ENCODE measurements at regions not wholly inside any gene's neighbourhood (a gene's known extent, or its start where the extent isn't known, plus 50 kb on each side); places are given as distances from the start of the nearest gene placed in this dataset.

GRCh38 chr9:106283769-106284168 is 579.2 kb upstream of the ZNF462 start:
- no peak for TF ChIP-seq CTCF (IDR thresholded peaks at IDR 0.05)
- TF ChIP-seq POLR2A (IDR thresholded peaks at IDR 0.05) = no peak

Measured in lower leg skin (tissue), 3 donors.